GM12892 (cell line): ENCODE measurements at regions not wholly inside any gene's neighbourhood (a gene's known extent, or its start where the extent isn't known, plus 50 kb on each side); places are given as distances from the start of the nearest gene placed in this dataset.

Experiments used
- POLR2A ChIP-seq: IDR thresholded peaks from 2 replicates; pipeline ENCODE4 v1.6.1; 2011; ENCODE audit warnings: low read depth, low read length, control low read depth
- POLR2AphosphoS5 ChIP-seq: IDR thresholded peaks from 2 replicates; pipeline ENCODE4 v1.6.1; 2011; ENCODE audit warnings: low read depth, low read length, control low read depth
- TAF1 ChIP-seq: IDR thresholded peaks from 2 replicates; pipeline ENCODE4 v1.6.1; 2011; ENCODE audit warnings: low read depth, mild to moderate bottlenecking, control low read depth, low read length, borderline replicate concordance

GRCh38 chr6:90383196-90383822 lies 86.7 kb upstream of the BACH2 start:
- TF ChIP-seq POLR2A, result no peak
- TF ChIP-seq POLR2AphosphoS5, result no peak
- TF ChIP-seq TAF1, result no peak
